ENCODE measurements at regions not wholly inside any gene's neighbourhood (a gene's known extent, or its start where the extent isn't known, plus 50 kb on each side); places are given as distances from the start of the nearest gene placed in this dataset.

DNA sequence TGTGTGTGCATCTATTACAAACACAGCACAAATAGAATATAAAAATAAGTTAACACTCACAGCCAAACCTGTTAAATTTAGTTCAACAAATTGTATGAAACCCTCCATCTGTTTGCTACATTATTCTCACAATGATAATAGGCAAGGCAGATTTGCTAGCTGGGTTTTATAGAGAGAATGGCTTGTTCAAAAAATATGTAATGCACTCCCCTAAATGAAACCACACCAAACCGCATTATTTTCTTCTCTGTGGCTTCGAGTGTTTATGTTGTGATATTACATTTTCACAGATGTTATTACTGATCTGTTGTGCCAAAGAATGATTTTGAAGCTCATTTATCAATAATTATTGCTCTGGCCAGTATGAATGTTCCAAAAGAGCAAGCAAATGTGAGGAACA, 92.9 kb downstream of the SPATA31D1 start:
- H3K4me3 ChIP-seq (ENCODE audit: low read depth, low read length): no peak overlapping the region
- TF ChIP-seq, protein P1, sequence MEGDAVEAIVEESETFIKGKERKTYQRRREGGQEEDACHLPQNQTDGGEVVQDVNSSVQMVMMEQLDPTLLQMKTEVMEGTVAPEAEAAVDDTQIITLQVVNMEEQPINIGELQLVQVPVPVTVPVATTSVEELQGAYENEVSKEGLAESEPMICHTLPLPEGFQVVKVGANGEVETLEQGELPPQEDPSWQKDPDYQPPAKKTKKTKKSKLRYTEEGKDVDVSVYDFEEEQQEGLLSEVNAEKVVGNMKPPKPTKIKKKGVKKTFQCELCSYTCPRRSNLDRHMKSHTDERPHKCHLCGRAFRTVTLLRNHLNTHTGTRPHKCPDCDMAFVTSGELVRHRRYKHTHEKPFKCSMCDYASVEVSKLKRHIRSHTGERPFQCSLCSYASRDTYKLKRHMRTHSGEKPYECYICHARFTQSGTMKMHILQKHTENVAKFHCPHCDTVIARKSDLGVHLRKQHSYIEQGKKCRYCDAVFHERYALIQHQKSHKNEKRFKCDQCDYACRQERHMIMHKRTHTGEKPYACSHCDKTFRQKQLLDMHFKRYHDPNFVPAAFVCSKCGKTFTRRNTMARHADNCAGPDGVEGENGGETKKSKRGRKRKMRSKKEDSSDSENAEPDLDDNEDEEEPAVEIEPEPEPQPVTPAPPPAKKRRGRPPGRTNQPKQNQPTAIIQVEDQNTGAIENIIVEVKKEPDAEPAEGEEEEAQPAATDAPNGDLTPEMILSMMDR (IDR thresholded peaks at IDR 0.05; ENCODE audit: low read depth, low read length): no peak

- TF ChIP-seq, protein P1 (IDR thresholded peaks at IDR 0.05; ENCODE audit: low read depth, low read length): no peak
Observed at GRCh38 chr9:82082563-82082962, 94.0 kb downstream of the SPATA31D1 start.

GRCh38 chr9:82088591-82088990, 100.0 kb downstream of the SPATA31D1 start:
- TF ChIP-seq, protein P1 (IDR thresholded peaks at IDR 0.05; ENCODE audit: low read depth, low read length): no peak
- H3K4me3 ChIP-seq (ENCODE audit: low read depth, low read length): no peak overlapping the region

More at GRCh38 chr9:82082563-82082962, 94.0 kb downstream of the SPATA31D1 start:
- H3K4me3 ChIP-seq (ENCODE audit: low read depth, low read length): no peak overlapping the region

GRCh38 chr9:82090046-82090445, 101.5 kb downstream of the SPATA31D1 start:
- no peak overlapping the region for H3K4me3 ChIP-seq (ENCODE audit: low read depth, low read length)
- TF ChIP-seq, protein P1 (IDR thresholded peaks at IDR 0.05; ENCODE audit: low read depth, low read length): no peak

DNA sequence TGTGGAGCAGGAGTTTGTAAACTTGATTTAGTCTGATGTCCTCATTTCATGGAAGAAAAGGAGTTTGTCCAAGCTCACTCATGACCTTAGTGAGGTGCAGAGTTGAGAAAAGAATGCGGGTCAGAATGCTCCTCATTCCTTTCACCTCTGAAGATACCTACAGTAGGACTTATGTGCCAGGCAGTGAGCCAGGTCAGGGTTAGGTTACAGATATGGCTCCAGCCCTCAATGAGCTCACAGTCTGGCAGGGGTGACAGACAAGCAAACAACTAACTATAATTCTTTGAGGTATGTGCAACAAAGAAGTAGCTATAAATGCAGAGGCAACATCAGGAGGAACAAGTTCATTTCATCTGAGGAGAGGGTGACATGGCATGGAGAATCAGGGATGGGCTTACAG, 102.5 kb downstream of the SPATA31D1 start:
- H3K4me3 ChIP-seq (ENCODE audit: low read depth, low read length): no peak overlapping the region
- TF ChIP-seq, protein P1 (IDR thresholded peaks at IDR 0.05; ENCODE audit: low read depth, low read length): no peak

- H3K4me3 ChIP-seq (ENCODE audit: low read depth, low read length): no peak overlapping the region
- TF ChIP-seq, protein P1 (IDR thresholded peaks at IDR 0.05; ENCODE audit: low read depth, low read length): no peak
Observed at GRCh38 chr9:82091610-82092009, 103.0 kb downstream of the SPATA31D1 start.

DNA sequence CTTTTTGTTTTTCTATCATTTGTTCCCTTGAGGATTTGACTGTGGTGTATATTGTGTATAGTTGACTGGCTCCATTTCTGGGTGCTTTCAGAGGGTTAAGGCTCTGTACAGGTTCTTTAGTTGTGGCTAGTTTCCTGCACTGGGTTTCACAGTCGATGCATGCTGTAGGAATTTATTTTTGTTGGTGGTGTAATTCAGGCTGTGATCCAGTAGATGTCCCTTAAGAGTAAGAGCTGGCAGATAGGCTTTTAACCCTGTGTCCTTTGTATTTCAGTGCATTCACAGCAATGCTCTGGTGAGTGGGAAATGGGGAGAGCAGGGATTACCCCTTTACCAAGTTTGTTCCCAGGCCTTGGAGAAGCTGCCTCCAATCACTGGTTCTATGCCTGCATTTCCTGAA, 112.9 kb downstream of the SPATA31D1 start:
- H3K4me3 ChIP-seq (ENCODE audit: low read depth, low read length): no peak overlapping the region
- TF ChIP-seq, protein P1 (IDR thresholded peaks at IDR 0.05; ENCODE audit: low read depth, low read length): peak; percentile 7; the same call in 1 of the 2 replicates

Data from WI38 (cell line).